B cell (primary cell): ENCODE measurements at regions not wholly inside any gene's neighbourhood (a gene's known extent, or its start where the extent isn't known, plus 50 kb on each side); places are given as distances from the start of the nearest gene placed in this dataset.

Experiments
- ATAC-seq: fragments of 200-7000 bp; cut with Tn5 transposase; one replicate; pipeline ENCODE4 v1.10.0; 2021; ENCODE audit warnings: low read depth, mild to moderate bottlenecking, moderate number of reproducible peaks, moderate library complexity
- CTCF ChIA-PET: fragments of 350-600 bp; sonication (Branson Sonifier 250); formaldehyde crosslinking; loops from one replicate; lab custom pipeline; 2021; ENCODE audit warnings: antibody characterized with exemption, inconsistent platforms; lab: Charles Lee
- POLR2A ChIA-PET: fragments of 350-600 bp; sonication (Branson Sonifier 250); formaldehyde crosslinking; loops from one replicate; lab custom pipeline; 2021; ENCODE audit warnings: antibody characterized with exemption; lab: Charles Lee
- DNase-seq: peaks from one replicate; pipeline ENCODE4 v3.0.0; 2013
- H2AFZ ChIP-seq: 2 replicates; pipeline ENCODE4 v1.6.1; 2012; ENCODE audit warnings: mild to moderate bottlenecking, low read depth, low read length; ENCODE audit not compliant: insufficient read depth, poor library complexity, severe bottlenecking
- H3K27ac ChIP-seq, 2 donors: 1 replicate in 1 of 2; 2 replicates in 1 of 2; pipeline ENCODE4 v1.5.1; 2012 to 2013; ENCODE audit warnings: low read length in 2 of 2, mild to moderate bottlenecking in 2 of 2, moderate library complexity in 1 of 2
- H3K27me3 ChIP-seq, 4 experiments: fragments of 200-600 bp in 1 of 4; sonication (generic) in 1 of 4; replicated peaks in 1 of 4; 1 replicate in 2 of 4; 2 replicates in 2 of 4; pipeline versions ENCODE4 v1.6.1 to v1.7.0; 2013 to 2016; ENCODE audit warnings: low read length in 3 of 4, mild to moderate bottlenecking in 2 of 4, mixed read lengths in 1 of 4, moderate library complexity in 1 of 4; ENCODE audit not compliant: insufficient read depth in 4 of 4, control insufficient read depth in 3 of 4; ENCODE audit errors: control extremely low read depth in 1 of 4
- H3K36me3 ChIP-seq, 2 experiments: replicated peaks in 1 of 2; 1 replicate in 1 of 2; 2 replicates in 1 of 2; pipeline versions ENCODE4 v1.6.1 to v1.7.1; 2013; ENCODE audit warnings: low read length in 1 of 2; ENCODE audit not compliant: insufficient read depth in 2 of 2, control insufficient read depth in 1 of 2; ENCODE audit errors: control extremely low read depth in 1 of 2, extremely low read depth in 1 of 2
- H3K4me1 ChIP-seq, 2 donors: fragments of 200-600 bp in 1 of 2; sonication (generic) in 1 of 2; 1 replicate in 1 of 2; 2 replicates in 1 of 2; pipeline versions ENCODE4 v1.5.1 to v1.6.1; 2013 to 2017; ENCODE audit warnings: low read length in 2 of 2; ENCODE audit not compliant: control insufficient read depth in 2 of 2, insufficient read depth in 2 of 2
- H3K4me2 ChIP-seq: replicated peaks from 2 replicates; pipeline ENCODE3; 2012; ENCODE audit warnings: mild to moderate bottlenecking, low read depth, low read length; ENCODE audit not compliant: poor library complexity, severe bottlenecking
- H3K4me3 ChIP-seq, 5 experiments: fragments of 200-600 bp in 1 of 5; sonication (generic) in 1 of 5; 1 replicate in 3 of 5; 2 replicates in 2 of 5; pipeline versions ENCODE4 v1.5.1 to v1.7.0; 2011 to 2016; ENCODE audit warnings: low read length in 4 of 5, mild to moderate bottlenecking in 4 of 5, low read depth in 2 of 5, control low read depth in 1 of 5, moderate library complexity in 1 of 5; ENCODE audit not compliant: insufficient read depth in 1 of 5; ENCODE audit errors: control extremely low read depth in 1 of 5, extremely low read depth in 1 of 5
- H3K79me2 ChIP-seq: fragments of 200-600 bp; sonication (generic); one replicate; pipeline ENCODE4 v1.6.0; 2016; ENCODE audit warnings: low read length; ENCODE audit not compliant: control insufficient read depth, insufficient read depth
- H3K9ac ChIP-seq: fragments of 200-600 bp; sonication (generic); 2 replicates; pipeline ENCODE4 v1.6.1; 2017; ENCODE audit warnings: mild to moderate bottlenecking, low read length, moderate library complexity
- H3K9me3 ChIP-seq, 3 donors: one replicate each; pipeline versions ENCODE4 v1.6.1 to v1.7.1; 2013; ENCODE audit warnings: low read length in 2 of 3; ENCODE audit not compliant: control insufficient read depth in 2 of 3, insufficient read depth in 1 of 3; ENCODE audit errors: control extremely low read depth in 1 of 3
- H4K20me1 ChIP-seq: 2 replicates; pipeline ENCODE4 v1.6.0; 2012; ENCODE audit warnings: mild to moderate bottlenecking, low read length; ENCODE audit not compliant: insufficient read depth, control insufficient read depth, poor library complexity, severe bottlenecking
- H3K27ac Mint-ChIP-seq: one replicate; pipeline ENCODE4 v1.8.0; 2021; ENCODE audit warnings: mixed read lengths
- H3K27me3 Mint-ChIP-seq: one replicate; pipeline ENCODE4 v1.8.0; 2021; ENCODE audit warnings: mixed read lengths
- H3K4me1 Mint-ChIP-seq: one replicate; pipeline ENCODE4 v1.8.0; 2021; ENCODE audit warnings: mixed read lengths
- H3K4me3 Mint-ChIP-seq: one replicate; pipeline ENCODE4 v1.8.0; 2021; ENCODE audit warnings: mixed read lengths
- H3K9me3 Mint-ChIP-seq: one replicate; pipeline ENCODE4 v1.8.0; 2022; ENCODE audit warnings: mixed read lengths; ENCODE audit not compliant: insufficient read depth
- CTCF ChIP-seq: fragments of 200-600 bp; IDR thresholded peaks from one replicate; pipeline ENCODE4 v1.8.0; 2022; ENCODE audit warnings: antibody characterized with exemption, mild to moderate bottlenecking
- EZH2 ChIP-seq: IDR thresholded peaks from 2 replicates; pipeline ENCODE4 v1.6.1; 2012; ENCODE audit warnings: borderline replicate concordance, low read depth, mild to moderate bottlenecking, moderate library complexity, low read length; ENCODE audit not compliant: insufficient read depth, poor library complexity, severe bottlenecking
- WGBS: methylation state at CpG from one replicate; pipeline ENCODE4 v1.1.5; 2013; ENCODE audit warnings: missing lambda C conversion rate; ENCODE audit not compliant: insufficient coverage; 5-methylcytosine and 5-hydroxymethylcytosine counted together
- intact Hi-C: fragments of 100-400 bp; cut with micrococcal nuclease; formaldehyde crosslinking; loops from one replicate; pipeline ENCODE4 v1.10.0; 2022

GRCh38 chr2:173568054-173568453 lies 213.4 kb downstream of the CDCA7 start:
- Histone ChIP-seq H3K4me1 (peaks cover 4 to 6% of the 10 kb centered on the region in 2 donors), H3K79me2 (no peaks in the 10 kb centered on the region), H3K4me3 (no peak overlapping the region), H3K27me3 (peaks cover 0 to 4% (median 0%) of the 10 kb centered on the region in 4 experiments), H3K9me3 (peaks cover 0 to 1% (median 0%) of the 10 kb centered on the region in 3 donors), H4K20me1 (no peaks in the 10 kb centered on the region), H3K36me3 (no peaks in the 10 kb centered on the region), H3K4me2 (no peak overlapping the region), H3K9ac (no peak overlapping the region), H2AFZ (no peak overlapping the region), H3K27ac (no peak overlapping the region)
- 100% methylated on average over 1 of the region's 3 CpGs for WGBS
- Mint-ChIP-seq H3K4me3 (no peak overlapping the region), H3K4me1 (peaks cover 5% of the 10 kb centered on the region), H3K9me3 (no peaks in the 10 kb centered on the region), H3K27me3 (peaks cover 9% of the 10 kb centered on the region), H3K27ac (no peak overlapping the region)
- TF ChIP-seq EZH2 (no peak), CTCF (no peak)
- ChIA-PET CTCF (interaction anchor here (1.7 kb wide), 1 partner anchor 165 kb away, joined by 4 read pairs; no protein-coding TSS in a partner anchor), POLR2A (no interaction called here)
- ATAC-seq (no peak), DNase-seq (no peak)
- intact Hi-C loops = no loop called here

- POLR2A ChIA-PET = no interaction called here
- H2AFZ ChIP-seq = peak overlapping the region; percentile 54
- 10% methylated on average over 7 of the region's 10 CpGs for WGBS
- CTCF ChIA-PET = no interaction called here
- H3K27me3 ChIP-seq = peaks cover 0 to 4% (median 0%) of the 10 kb centered on the region in 4 experiments
- Mint-ChIP-seq H3K4me1 (peaks cover 5% of the 10 kb centered on the region), H3K4me3 (no peak overlapping the region), H3K27ac (no peak overlapping the region), H3K9me3 (no peaks in the 10 kb centered on the region), H3K27me3 (peaks cover 3% of the 10 kb centered on the region)
- H3K79me2 ChIP-seq = no peaks in the 10 kb centered on the region
- H3K27ac ChIP-seq = no peak overlapping the region
- H3K36me3 ChIP-seq = no peaks in the 10 kb centered on the region
- DNase-seq = peak; percentile 13
- H3K4me3 ChIP-seq = no peak overlapping the region
- no peak for ATAC-seq
- no peak for TF ChIP-seq EZH2
- no peak for TF ChIP-seq CTCF
- no peaks in the 10 kb centered on the region for H3K9me3 ChIP-seq
- H3K4me1 ChIP-seq = peaks cover 4 to 6% of the 10 kb centered on the region in 2 donors
- no peaks in the 10 kb centered on the region for H4K20me1 ChIP-seq
- H3K4me2 ChIP-seq = no peak overlapping the region
- peak overlapping the region; percentile 10 for H3K9ac ChIP-seq
- intact Hi-C loops = loop anchor here (5.0 kb wide), 1 partner anchor 771 kb away; no protein-coding TSS in a partner anchor
Observed at GRCh38 chr2:173571021-173571821, 216.5 kb downstream of the CDCA7 start.
